A673 (cell line): ENCODE measurements at regions not wholly inside any gene's neighbourhood (a gene's known extent, or its start where the extent isn't known, plus 50 kb on each side); places are given as distances from the start of the nearest gene placed in this dataset.

Source experiments
- EZH2 ChIP-seq: fragments of 200-600 bp; sonication (generic); IDR thresholded peaks from 2 replicates; pipeline ENCODE4 v1.6.1; 2017; ENCODE audit warnings: borderline replicate concordance, low read depth, mild to moderate bottlenecking, mixed read lengths, antibody characterized with exemption, low read length; ENCODE audit not compliant: poor library complexity, severe bottlenecking
- TF ChIP-seq, protein P1 (sequence below): fragments of 300-800, 200-600 bp; sonication (generic); conservative IDR thresholded peaks from 2 replicates; pipeline ENCODE4 v1.5.1; 2017; ENCODE audit warnings: low read depth, mild to moderate bottlenecking, antibody characterized with exemption, low read length, moderate library complexity, mixed read lengths

DNA sequence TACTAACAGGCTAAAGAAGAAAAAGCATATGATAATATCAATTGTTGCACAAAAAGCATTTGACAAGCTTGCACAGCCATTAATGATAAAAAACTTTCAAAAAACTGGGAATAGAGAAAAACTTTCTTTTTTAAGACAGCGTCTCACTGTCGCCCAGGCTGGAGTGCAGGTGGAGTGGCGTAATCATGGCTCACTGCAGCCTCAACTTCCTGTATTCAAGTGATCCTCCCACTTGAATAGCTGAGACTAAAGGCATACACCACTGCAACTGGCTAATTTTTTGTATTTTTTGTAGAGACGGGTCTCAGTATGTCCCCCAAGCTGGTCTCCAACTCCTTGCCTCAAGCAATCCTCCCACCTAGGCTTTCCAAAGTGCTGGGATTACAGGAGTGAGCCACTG, 382.8 kb downstream of the TSHZ3 start:
- TF ChIP-seq, protein P1, sequence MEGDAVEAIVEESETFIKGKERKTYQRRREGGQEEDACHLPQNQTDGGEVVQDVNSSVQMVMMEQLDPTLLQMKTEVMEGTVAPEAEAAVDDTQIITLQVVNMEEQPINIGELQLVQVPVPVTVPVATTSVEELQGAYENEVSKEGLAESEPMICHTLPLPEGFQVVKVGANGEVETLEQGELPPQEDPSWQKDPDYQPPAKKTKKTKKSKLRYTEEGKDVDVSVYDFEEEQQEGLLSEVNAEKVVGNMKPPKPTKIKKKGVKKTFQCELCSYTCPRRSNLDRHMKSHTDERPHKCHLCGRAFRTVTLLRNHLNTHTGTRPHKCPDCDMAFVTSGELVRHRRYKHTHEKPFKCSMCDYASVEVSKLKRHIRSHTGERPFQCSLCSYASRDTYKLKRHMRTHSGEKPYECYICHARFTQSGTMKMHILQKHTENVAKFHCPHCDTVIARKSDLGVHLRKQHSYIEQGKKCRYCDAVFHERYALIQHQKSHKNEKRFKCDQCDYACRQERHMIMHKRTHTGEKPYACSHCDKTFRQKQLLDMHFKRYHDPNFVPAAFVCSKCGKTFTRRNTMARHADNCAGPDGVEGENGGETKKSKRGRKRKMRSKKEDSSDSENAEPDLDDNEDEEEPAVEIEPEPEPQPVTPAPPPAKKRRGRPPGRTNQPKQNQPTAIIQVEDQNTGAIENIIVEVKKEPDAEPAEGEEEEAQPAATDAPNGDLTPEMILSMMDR: no peak
- no peak for TF ChIP-seq EZH2
